Natural killer cell treated with Interleukin-12 subunit alpha and Interleukin-12 subunit beta and Interleukin-15 and Interleukin-18, amount 100 ng/mL, for 72 hours (primary cell): ENCODE measurements at regions not wholly inside any gene's neighbourhood (a gene's known extent, or its start where the extent isn't known, plus 50 kb on each side); places are given as distances from the start of the nearest gene placed in this dataset.
"Not testable (repeated sequence)": the region's sequence is repeated elsewhere in the genome, so short reads cannot be mapped to it uniquely, and the experiment has no call there.

Experiments used
- ATAC-seq, 2 donors: fragments of 150-1000 bp; cut with Tn5 transposase in 1 of 2; sonication (Bioruptor Pico), chemical (Tn5 transposase) in 1 of 2; 2 replicates each; pipeline ENCODE4 v1.10.0; 2021
- DNase-seq: peaks from one replicate; pipeline ENCODE4 v3.0.0; 2022; ENCODE audit warnings: low spot score
- H3K27ac Mint-ChIP-seq, 2 donors: 1 replicate in 1 of 2; 2 replicates in 1 of 2; pipeline ENCODE4 v1.8.0; 2022; ENCODE audit warnings: mixed read lengths in 2 of 2, mild to moderate bottlenecking in 1 of 2, moderate library complexity in 1 of 2
- H3K27me3 Mint-ChIP-seq, 2 donors: 1 replicate in 1 of 2; 2 replicates in 1 of 2; pipeline ENCODE4 v1.8.0; 2022; ENCODE audit warnings: mixed read lengths in 2 of 2
- H3K36me3 Mint-ChIP-seq: one replicate; pipeline ENCODE4 v1.8.0; 2022; ENCODE audit warnings: mixed read lengths
- H3K4me1 Mint-ChIP-seq, 2 donors: 1 replicate in 1 of 2; 2 replicates in 1 of 2; pipeline ENCODE4 v1.8.0; 2022; ENCODE audit warnings: low read depth in 2 of 2, mixed read lengths in 2 of 2, mild to moderate bottlenecking in 1 of 2
- H3K4me3 Mint-ChIP-seq: one replicate; pipeline ENCODE4 v1.8.0; 2022; ENCODE audit warnings: mixed read lengths
- H3K9me3 Mint-ChIP-seq: 2 replicates; pipeline ENCODE4 v1.8.0; 2022; ENCODE audit warnings: mixed read lengths

GRCh38 chr1:60510162-60510561 lies 436.6 kb upstream of the C1orf87 start:
- ATAC-seq (no peak), DNase-seq (no peak)
- Mint-ChIP-seq H3K27ac (no peak overlapping the region), H3K36me3 (no peaks in the 10 kb centered on the region), H3K4me3 (no peak overlapping the region), H3K27me3 (no peaks in the 10 kb centered on the region), H3K4me1 (no peaks in the 10 kb centered on the region), H3K9me3 (peaks cover 22% of the 10 kb centered on the region)

GRCh38 chr1:60504206-60504840 lies 430.8 kb upstream of the C1orf87 start:
- ATAC-seq = no peak
- Mint-ChIP-seq H3K9me3 (peaks cover 17% of the 10 kb centered on the region), H3K4me3 (no peak overlapping the region), H3K27ac (no peak overlapping the region), H3K36me3 (peaks cover 6% of the 10 kb centered on the region), H3K4me1 (no peaks in the 10 kb centered on the region), H3K27me3 (no peaks in the 10 kb centered on the region)
- DNase-seq = no peak

GRCh38 chr1:60503266-60503925 lies 429.8 kb upstream of the C1orf87 start:
- Mint-ChIP-seq H3K27ac (no peak overlapping the region), H3K4me1 (no peaks in the 10 kb centered on the region), H3K9me3 (peaks cover 24% of the 10 kb centered on the region), H3K27me3 (no peaks in the 10 kb centered on the region), H3K4me3 (no peak overlapping the region), H3K36me3 (peaks cover 6% of the 10 kb centered on the region)
- DNase-seq (no peak), ATAC-seq (no peak)

- Mint-ChIP-seq H3K9me3 (peaks cover 27% of the 10 kb centered on the region), H3K27me3 (no peaks in the 10 kb centered on the region), H3K4me3 (no peak overlapping the region), H3K27ac (no peak overlapping the region), H3K4me1 (no peaks in the 10 kb centered on the region), H3K36me3 (peaks cover 9% of the 10 kb centered on the region)
- no peak for ATAC-seq
- no peak for DNase-seq
These were observed 428.9 kb upstream of the C1orf87 start for GRCh38 chr1:60502506-60502905.

- ATAC-seq, H3K4me3 Mint-ChIP-seq, H3K27me3 Mint-ChIP-seq, H3K27ac Mint-ChIP-seq, H3K9me3 Mint-ChIP-seq, DNase-seq, H3K36me3 Mint-ChIP-seq, H3K4me1 Mint-ChIP-seq: not testable (repeated sequence)
These were observed 416.4 kb upstream of the C1orf87 start for GRCh38 chr1:60489916-60490480.

GRCh38 chr1:60488847-60489246 lies 415.3 kb upstream of the C1orf87 start:
- Mint-ChIP-seq H3K27ac (no peak overlapping the region), H3K27me3 (no peaks in the 10 kb centered on the region), H3K4me1 (no peaks in the 10 kb centered on the region), H3K36me3 (no peaks in the 10 kb centered on the region), H3K4me3 (no peak overlapping the region), H3K9me3 (peaks cover 4% of the 10 kb centered on the region)
- DNase-seq (no peak), ATAC-seq (no peak)

- no peaks in the 10 kb centered on the region for H3K36me3 Mint-ChIP-seq
- no peaks in the 10 kb centered on the region for H3K4me1 Mint-ChIP-seq
- DNase-seq = no peak
- no peaks in the 10 kb centered on the region for H3K27me3 Mint-ChIP-seq
- no peak for ATAC-seq
- H3K4me3 Mint-ChIP-seq = no peak overlapping the region
- no peak overlapping the region for H3K27ac Mint-ChIP-seq
- peaks cover 4% of the 10 kb centered on the region for H3K9me3 Mint-ChIP-seq
These were observed 414.2 kb upstream of the C1orf87 start for GRCh38 chr1:60487565-60488345.

GRCh38 chr1:60483509-60483908 lies 409.9 kb upstream of the C1orf87 start:
- DNase-seq = no peak
- no peaks in the 10 kb centered on the region for H3K27me3 Mint-ChIP-seq
- H3K9me3 Mint-ChIP-seq = peaks cover 4% of the 10 kb centered on the region
- no peak overlapping the region for H3K27ac Mint-ChIP-seq
- H3K4me1 Mint-ChIP-seq = no peaks in the 10 kb centered on the region
- no peak overlapping the region for H3K4me3 Mint-ChIP-seq
- no peak for ATAC-seq
- peaks cover 2% of the 10 kb centered on the region for H3K36me3 Mint-ChIP-seq

GRCh38 chr1:60470246-60470645 lies 396.7 kb upstream of the C1orf87 start:
- Mint-ChIP-seq H3K4me3 (no peak overlapping the region), H3K9me3 (peaks cover 13% of the 10 kb centered on the region), H3K4me1 (no peaks in the 10 kb centered on the region), H3K27ac (no peak overlapping the region), H3K36me3 (no peaks in the 10 kb centered on the region), H3K27me3 (no peaks in the 10 kb centered on the region)
- no peak for ATAC-seq
- no peak for DNase-seq

- no peaks in the 10 kb centered on the region for H3K27me3 Mint-ChIP-seq
- no peaks in the 10 kb centered on the region for H3K36me3 Mint-ChIP-seq
- no peak for DNase-seq
- peaks cover 15% of the 10 kb centered on the region for H3K9me3 Mint-ChIP-seq
- no peaks in the 10 kb centered on the region for H3K4me1 Mint-ChIP-seq
- H3K27ac Mint-ChIP-seq = no peak overlapping the region
- no peak for ATAC-seq
- no peak overlapping the region for H3K4me3 Mint-ChIP-seq
These were observed 390.2 kb upstream of the C1orf87 start for GRCh38 chr1:60463786-60464185.

GRCh38 chr1:60463146-60463545 lies 389.6 kb upstream of the C1orf87 start:
- Mint-ChIP-seq H3K36me3 (no peaks in the 10 kb centered on the region), H3K9me3 (peaks cover 15% of the 10 kb centered on the region), H3K27ac (no peak overlapping the region), H3K4me3 (no peak overlapping the region), H3K27me3 (no peaks in the 10 kb centered on the region), H3K4me1 (no peaks in the 10 kb centered on the region)
- no peak for ATAC-seq
- DNase-seq = no peak

GRCh38 chr1:60461925-60462595 lies 388.5 kb upstream of the C1orf87 start:
- no peak for DNase-seq
- no peak overlapping the region for H3K4me3 Mint-ChIP-seq
- H3K27me3 Mint-ChIP-seq = no peaks in the 10 kb centered on the region
- no peaks in the 10 kb centered on the region for H3K4me1 Mint-ChIP-seq
- no peak overlapping the region for H3K27ac Mint-ChIP-seq
- no peak for ATAC-seq
- no peaks in the 10 kb centered on the region for H3K36me3 Mint-ChIP-seq
- H3K9me3 Mint-ChIP-seq = peaks cover 12% of the 10 kb centered on the region

GRCh38 chr1:60458111-60458510 lies 384.5 kb upstream of the C1orf87 start:
- Mint-ChIP-seq H3K27me3 (no peaks in the 10 kb centered on the region), H3K4me1 (no peaks in the 10 kb centered on the region), H3K27ac (no peak overlapping the region), H3K9me3 (peaks cover 13% of the 10 kb centered on the region), H3K36me3 (no peaks in the 10 kb centered on the region), H3K4me3 (no peak overlapping the region)
- no peak for DNase-seq
- no peak for ATAC-seq

GRCh38 chr1:60449876-60450275 lies 376.3 kb upstream of the C1orf87 start:
- no peak for ATAC-seq
- no peak overlapping the region for H3K27ac Mint-ChIP-seq
- no peaks in the 10 kb centered on the region for H3K36me3 Mint-ChIP-seq

More at GRCh38 chr1:60449876-60450275, 376.3 kb upstream of the C1orf87 start:
- no peaks in the 10 kb centered on the region for H3K27me3 Mint-ChIP-seq
- no peaks in the 10 kb centered on the region for H3K4me1 Mint-ChIP-seq
- H3K9me3 Mint-ChIP-seq = peaks cover 9% of the 10 kb centered on the region
- no peak overlapping the region for H3K4me3 Mint-ChIP-seq
- DNase-seq = no peak
